ENCODE measurements at regions not wholly inside any gene's neighbourhood (a gene's known extent, or its start where the extent isn't known, plus 50 kb on each side); places are given as distances from the start of the nearest gene placed in this dataset.

- Histone ChIP-seq H3K9me2 (ENCODE audit: insufficient read depth) (peaks cover 4% of the 10 kb centered on the region; the same call in 1 of the 2 replicates), H3K4me3 (replicated peaks in 1 of 2; ENCODE audit: low read depth in 1 of 2, low read length in 2 of 2) (no peak overlapping the region), H3K9me3 (ENCODE audit: control insufficient read depth in 1 of 2, insufficient read depth in 1 of 2, low read depth in 1 of 2, low read length in 2 of 2) (no peaks in the 10 kb centered on the region), H3K27me3 (ENCODE audit: insufficient read depth, low read length) (no peaks in the 10 kb centered on the region), H3K4me2 (ENCODE audit: low read length) (no peak overlapping the region), H3K4me1 (ENCODE audit: control insufficient read depth in 1 of 2, insufficient read depth in 2 of 2, low read length in 2 of 2) (no peaks in the 10 kb centered on the region), H2AFZ (ENCODE audit: low read depth, low read length, poor library complexity, severe bottlenecking) (no peak overlapping the region), H4K20me1 (ENCODE audit: insufficient read depth) (no peaks in the 10 kb centered on the region), H3K9ac (ENCODE audit: low read length) (no peak overlapping the region), H3K27ac (ENCODE audit: low read depth, low read length) (no peak overlapping the region), H3K36me3 (ENCODE audit: control insufficient read depth in 1 of 2, insufficient read depth in 2 of 2, low read length in 2 of 2) (no peaks in the 10 kb centered on the region), H3K79me2 (ENCODE audit: insufficient read depth, low read length) (no peaks in the 10 kb centered on the region)
- TF ChIP-seq SP1 (IDR thresholded peaks at IDR 0.05; ENCODE audit: low read depth) = no peak
- no peak for TF ChIP-seq EGR1 (IDR thresholded peaks at IDR 0.05; ENCODE audit: low read depth)
- no peak for TF ChIP-seq CTCF (IDR thresholded peaks at IDR 0.05 in 2 of 3, conservative IDR thresholded peaks at IDR 0.05 in 1 of 3; ENCODE audit: borderline replicate concordance in 1 of 3, insufficient read depth in 1 of 3, low read depth in 2 of 3, low read length in 2 of 3)
- TF ChIP-seq, protein P1, sequence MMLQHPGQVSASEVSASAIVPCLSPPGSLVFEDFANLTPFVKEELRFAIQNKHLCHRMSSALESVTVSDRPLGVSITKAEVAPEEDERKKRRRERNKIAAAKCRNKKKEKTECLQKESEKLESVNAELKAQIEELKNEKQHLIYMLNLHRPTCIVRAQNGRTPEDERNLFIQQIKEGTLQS (IDR thresholded peaks at IDR 0.05) = no peak
- TF ChIP-seq EZH2phosphoT487 (IDR thresholded peaks at IDR 0.05; ENCODE audit: borderline replicate concordance) = no peak
- TF ChIP-seq CBX3 (IDR thresholded peaks at IDR 0.05; ENCODE audit: low read depth) = no peak
- TF ChIP-seq, protein P2, sequence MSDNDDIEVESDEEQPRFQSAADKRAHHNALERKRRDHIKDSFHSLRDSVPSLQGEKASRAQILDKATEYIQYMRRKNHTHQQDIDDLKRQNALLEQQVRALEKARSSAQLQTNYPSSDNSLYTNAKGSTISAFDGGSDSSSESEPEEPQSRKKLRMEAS (IDR thresholded peaks at IDR 0.05) = no peak
- TF ChIP-seq YY1 (IDR thresholded peaks at IDR 0.05; ENCODE audit: extremely low read depth, insufficient replicate concordance, low read depth, low read length) = no peak
- TF ChIP-seq ELF1 (IDR thresholded peaks at IDR 0.05; ENCODE audit: borderline replicate concordance, low read depth) = no peak
- TF ChIP-seq, protein P3, sequence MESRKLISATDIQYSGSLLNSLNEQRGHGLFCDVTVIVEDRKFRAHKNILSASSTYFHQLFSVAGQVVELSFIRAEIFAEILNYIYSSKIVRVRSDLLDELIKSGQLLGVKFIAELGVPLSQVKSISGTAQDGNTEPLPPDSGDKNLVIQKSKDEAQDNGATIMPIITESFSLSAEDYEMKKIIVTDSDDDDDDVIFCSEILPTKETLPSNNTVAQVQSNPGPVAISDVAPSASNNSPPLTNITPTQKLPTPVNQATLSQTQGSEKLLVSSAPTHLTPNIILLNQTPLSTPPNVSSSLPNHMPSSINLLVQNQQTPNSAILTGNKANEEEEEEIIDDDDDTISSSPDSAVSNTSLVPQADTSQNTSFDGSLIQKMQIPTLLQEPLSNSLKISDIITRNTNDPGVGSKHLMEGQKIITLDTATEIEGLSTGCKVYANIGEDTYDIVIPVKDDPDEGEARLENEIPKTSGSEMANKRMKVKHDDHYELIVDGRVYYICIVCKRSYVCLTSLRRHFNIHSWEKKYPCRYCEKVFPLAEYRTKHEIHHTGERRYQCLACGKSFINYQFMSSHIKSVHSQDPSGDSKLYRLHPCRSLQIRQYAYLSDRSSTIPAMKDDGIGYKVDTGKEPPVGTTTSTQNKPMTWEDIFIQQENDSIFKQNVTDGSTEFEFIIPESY (IDR thresholded peaks at IDR 0.05; ENCODE audit: extremely low read depth, insufficient replicate concordance, low read length) = no peak
- no peak for TF ChIP-seq REST (IDR thresholded peaks at IDR 0.05; ENCODE audit: low read depth)
- TF ChIP-seq SIN3A (IDR thresholded peaks at IDR 0.05; ENCODE audit: low read depth) = no peak
- no peak for TF ChIP-seq POLR2AphosphoS5 (IDR thresholded peaks at IDR 0.05; ENCODE audit: low read depth, low read length)
- no peak for TF ChIP-seq FOSL1 (IDR thresholded peaks at IDR 0.05; ENCODE audit: low read depth)
- CTCF ChIA-PET = no interaction called here
- intact Hi-C loops (cut with micrococcal nuclease) = no loop called here
- ATAC-seq = no peak
- RAD21 ChIA-PET (ENCODE audit: low non-redundant PET in 1 of 2, low total read pairs in 2 of 2, uncharacterized antibody in 2 of 2, unreplicated experiment in 2 of 2) = no interaction called here
- no peak for DNase-seq (ENCODE audit: low read depth, low spot score)
- POLR2A ChIA-PET = no interaction called here
- no TSS peak for BruUV-seq (replicated peaks)
These were observed 116.0 kb downstream of the ATP6V1G3 start for GRCh38 chr1:198424441-198424840.
